K562 (cell line): ENCODE measurements at regions not wholly inside any gene's neighbourhood (a gene's known extent, or its start where the extent isn't known, plus 50 kb on each side); places are given as distances from the start of the nearest gene placed in this dataset.

Source experiments
- ATAC-seq: fragments of 200-7000 bp; cut with Tn5 transposase; 3 replicates; pipeline ENCODE4 v1.9.1; 2020; ENCODE audit warnings: moderate library complexity
- BruUV-seq: library from RNA; stranded (reverse); fragments of 400-500 nt; replicated peaks from 2 replicates; lab custom pipeline; 2021; lab: Mats Ljungman, UMichigan
- CTCF ChIA-PET: fragments of 300-600 bp; formaldehyde crosslinking; extraction: SDS; loops from one replicate; lab custom pipeline; 2021; ENCODE audit warnings: low intra/inter-chr PET ratio; lab: Yijun Ruan, JAX
- POLR2A ChIA-PET: fragments of 300-600, 350-650 bp; sonication (Branson Sonifier 250); formaldehyde crosslinking; extraction: SDS; loops from one replicate; lab custom pipeline; 2021; ENCODE audit warnings: antibody characterized with exemption, inconsistent platforms; lab: Yijun Ruan, JAX
- DNase-seq, 4 experiments: peaks; one replicate each; pipeline versions ENCODE4 v3.0.0 to v3.0.0-alpha.2; 2011 to 2018; ENCODE audit warnings: low spot score in 3 of 4, mixed read lengths in 3 of 4; ENCODE audit errors: extremely low read depth in 1 of 4
- FAIRE-seq: peaks from 2 replicates; lab custom pipeline; 2011; peaks lifted over from hg19 to GRCh38; lab: Jason Lieb, UNC
- H2AFZ ChIP-seq: 2 replicates; pipeline ENCODE4 v1.6.0; 2011; ENCODE audit warnings: low read depth, low read length, control low read depth, inconsistent platforms
- H3K27ac ChIP-seq: fragments of 200-600 bp; 3 replicates; pipeline ENCODE4 v1.8.0; 2011; ENCODE audit warnings: low read depth, mild to moderate bottlenecking, control low read depth, inconsistent platforms, low read length, moderate library complexity, mixed read lengths; ENCODE audit errors: extremely low read depth
- H3K27me3 ChIP-seq, 2 experiments: fragments of 300-600 bp in 1 of 2; 2 replicates in 1 of 2; 3 replicates in 1 of 2; pipeline versions ENCODE4 v1.6.0 to v1.8.0; 2011; ENCODE audit warnings: inconsistent platforms in 2 of 2, low read length in 2 of 2, mild to moderate bottlenecking in 1 of 2, mixed read lengths in 1 of 2, moderate library complexity in 1 of 2; ENCODE audit not compliant: control insufficient read depth in 2 of 2, insufficient read depth in 2 of 2
- H3K36me3 ChIP-seq: fragments of 300-600 bp; 3 replicates; pipeline ENCODE4 v1.8.0; 2011; ENCODE audit warnings: mild to moderate bottlenecking, low read length, inconsistent platforms; ENCODE audit not compliant: control insufficient read depth, insufficient read depth
- H3K4me1 ChIP-seq, 2 experiments: fragments of 200-600 bp in 1 of 2; replicated peaks in 1 of 2; 2 replicates in 1 of 2; 3 replicates in 1 of 2; pipeline versions ENCODE4 v1.5.1 to v1.8.0; 2011; ENCODE audit warnings: inconsistent platforms in 2 of 2, low read length in 2 of 2, mild to moderate bottlenecking in 1 of 2, mixed read lengths in 1 of 2, moderate library complexity in 1 of 2; ENCODE audit not compliant: control insufficient read depth in 2 of 2, insufficient read depth in 2 of 2
- H3K4me2 ChIP-seq: 2 replicates; pipeline ENCODE4 v1.6.1; 2011; ENCODE audit warnings: low read length, control low read depth, inconsistent platforms, mixed read lengths; ENCODE audit not compliant: insufficient read depth
- H3K4me3 ChIP-seq: fragments of 200-600 bp; sonication (generic), shearing (Covaris generic); 2 replicates; pipeline ENCODE4 v1.5.1; 2016; ENCODE audit warnings: control low read depth, inconsistent platforms
- H3K79me2 ChIP-seq: fragments of 200-600 bp; 3 replicates; pipeline ENCODE4 v1.8.0; 2011; ENCODE audit warnings: low read length, inconsistent platforms; ENCODE audit not compliant: control insufficient read depth, insufficient read depth
- H3K9ac ChIP-seq, 2 experiments: 2 replicates each; pipeline versions ENCODE4 v1.6.0 to v1.6.1; 2011; ENCODE audit warnings: low read depth in 2 of 2, low read length in 2 of 2, control low read depth in 1 of 2, inconsistent platforms in 1 of 2, mild to moderate bottlenecking in 1 of 2, mixed read lengths in 1 of 2; ENCODE audit not compliant: insufficient read depth in 1 of 2
- H3K9me1 ChIP-seq: one replicate; pipeline ENCODE4 v1.6.0; 2011; ENCODE audit warnings: inconsistent platforms, mild to moderate bottlenecking, low read length, moderate library complexity; ENCODE audit not compliant: control insufficient read depth, insufficient read depth
- H3K9me3 ChIP-seq: replicated peaks from 2 replicates; pipeline ENCODE4 v1.5.1; 2011; ENCODE audit warnings: low read depth, low read length, inconsistent platforms; ENCODE audit not compliant: control insufficient read depth, insufficient read depth
- H4K20me1 ChIP-seq: replicated peaks from 2 replicates; pipeline ENCODE4 v1.6.1; 2011; ENCODE audit warnings: low read length, inconsistent platforms, mixed read lengths; ENCODE audit not compliant: control insufficient read depth, insufficient read depth
- HNRNPUL1 ChIP-seq: fragments of 200-400 bp; formaldehyde crosslinking; IDR thresholded peaks from 2 replicates; pipeline ENCODE4 v1.6.1; 2017; ENCODE audit warnings: low read length
- TFAM ChIP-seq: fragments of 250-450 bp; sonication (Bioruptor Pico); conservative IDR thresholded peaks from 2 replicates; pipeline ENCODE4 v1.5.0; 2021; ENCODE audit warnings: mild to moderate bottlenecking, moderate library complexity
- ZNF644 ChIP-seq: fragments of 200-800 bp; sonication (Bioruptor generic); IDR thresholded peaks from 2 replicates; pipeline ENCODE4 v1.6.1; 2016; ENCODE audit warnings: low read depth, missing genetic modification characterization, missing compliant biosample characterization
- ZNF79 ChIP-seq: fragments of 250-450 bp; sonication (Bioruptor Pico); IDR thresholded peaks from 2 replicates; pipeline ENCODE4 v1.4.0; 2020; ENCODE audit warnings: low read depth, mild to moderate bottlenecking, moderate library complexity
- WGBS: fragments of 100-300 bp; shearing (Covaris generic); methylation state at CpG from one replicate; pipeline ENCODE4 v1.1.6; 2016; ENCODE audit warnings: low coverage, mixed read lengths; ENCODE audit not compliant: insufficient coverage; ENCODE audit errors: missing lambda C conversion rate; 5-methylcytosine and 5-hydroxymethylcytosine counted together
- in situ Hi-C: fragments of 300-500 bp; cut with MboI; formaldehyde crosslinking; loops from 4 replicates; pipeline ENCODE4 v1.15.0; 2018; ENCODE audit warnings: inconsistent platforms, mixed read lengths
- intact Hi-C: fragments of 100-400 bp; cut with micrococcal nuclease; formaldehyde crosslinking; loops from 2 replicates; pipeline ENCODE4 v1.14.2; 2022
- TF ChIP-seq, protein P1 (sequence below): fragments of 450-650 bp; IDR thresholded peaks from 2 replicates; pipeline ENCODE4 v1.6.1; 2016
- TF ChIP-seq, protein P2 (sequence below): fragments of 450-650 bp; IDR thresholded peaks from 2 replicates; pipeline ENCODE4 v1.6.1; 2017; ENCODE audit warnings: antibody characterized with exemption

DNA sequence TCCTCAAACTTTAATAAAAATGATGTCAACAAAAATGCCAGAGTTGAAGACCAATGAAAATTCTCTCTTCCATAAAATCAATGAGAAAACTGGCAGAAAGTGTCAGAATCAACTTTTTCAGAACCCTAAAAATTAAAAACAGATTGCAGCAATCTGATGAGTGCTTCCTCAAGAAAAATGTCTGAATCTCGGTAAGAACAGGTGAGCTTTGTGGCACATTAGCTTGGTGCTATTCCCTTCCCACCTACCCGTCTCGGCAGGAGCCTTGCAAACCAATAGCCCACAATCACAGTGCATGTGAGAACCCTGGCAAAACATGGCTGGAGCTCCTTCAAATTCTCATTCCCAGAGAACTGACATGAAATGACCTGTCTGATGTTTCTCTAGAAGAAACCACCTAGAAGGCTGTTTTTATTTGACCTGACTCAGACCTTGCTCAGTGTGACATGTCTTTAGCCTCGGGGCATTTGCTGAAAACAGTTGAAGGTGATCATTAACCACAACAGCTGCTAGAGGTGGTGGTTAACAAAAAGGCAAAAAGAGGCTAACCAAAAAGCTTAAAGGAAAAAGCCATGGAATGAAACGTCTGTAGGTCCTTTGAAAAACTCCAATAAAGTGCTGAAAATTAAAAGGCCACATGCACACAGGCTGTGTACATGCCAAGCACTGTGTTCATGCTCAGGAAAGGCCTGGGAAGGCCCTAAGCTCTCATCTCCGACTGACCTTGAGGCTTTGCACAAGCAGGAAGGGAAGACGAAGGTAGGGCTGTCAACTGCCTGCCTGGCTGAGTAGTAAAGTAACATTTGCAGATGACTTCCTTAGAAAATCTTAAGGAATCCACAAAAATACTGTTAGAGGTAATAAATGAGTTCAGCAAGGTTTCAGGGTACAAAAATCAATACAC, 253.0 kb upstream of the NSMCE3 start (continued):
- TF ChIP-seq, protein P1, sequence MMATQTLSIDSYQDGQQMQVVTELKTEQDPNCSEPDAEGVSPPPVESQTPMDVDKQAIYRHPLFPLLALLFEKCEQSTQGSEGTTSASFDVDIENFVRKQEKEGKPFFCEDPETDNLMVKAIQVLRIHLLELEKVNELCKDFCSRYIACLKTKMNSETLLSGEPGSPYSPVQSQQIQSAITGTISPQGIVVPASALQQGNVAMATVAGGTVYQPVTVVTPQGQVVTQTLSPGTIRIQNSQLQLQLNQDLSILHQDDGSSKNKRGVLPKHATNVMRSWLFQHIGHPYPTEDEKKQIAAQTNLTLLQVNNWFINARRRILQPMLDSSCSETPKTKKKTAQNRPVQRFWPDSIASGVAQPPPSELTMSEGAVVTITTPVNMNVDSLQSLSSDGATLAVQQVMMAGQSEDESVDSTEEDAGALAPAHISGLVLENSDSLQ = no peak
- TF ChIP-seq ZNF644 (tag) (no peak), TFAM (CRISPR knock-in tag) (no peak), ZNF79 (CRISPR knock-in tag) (no peak)
- TF ChIP-seq, protein P2, sequence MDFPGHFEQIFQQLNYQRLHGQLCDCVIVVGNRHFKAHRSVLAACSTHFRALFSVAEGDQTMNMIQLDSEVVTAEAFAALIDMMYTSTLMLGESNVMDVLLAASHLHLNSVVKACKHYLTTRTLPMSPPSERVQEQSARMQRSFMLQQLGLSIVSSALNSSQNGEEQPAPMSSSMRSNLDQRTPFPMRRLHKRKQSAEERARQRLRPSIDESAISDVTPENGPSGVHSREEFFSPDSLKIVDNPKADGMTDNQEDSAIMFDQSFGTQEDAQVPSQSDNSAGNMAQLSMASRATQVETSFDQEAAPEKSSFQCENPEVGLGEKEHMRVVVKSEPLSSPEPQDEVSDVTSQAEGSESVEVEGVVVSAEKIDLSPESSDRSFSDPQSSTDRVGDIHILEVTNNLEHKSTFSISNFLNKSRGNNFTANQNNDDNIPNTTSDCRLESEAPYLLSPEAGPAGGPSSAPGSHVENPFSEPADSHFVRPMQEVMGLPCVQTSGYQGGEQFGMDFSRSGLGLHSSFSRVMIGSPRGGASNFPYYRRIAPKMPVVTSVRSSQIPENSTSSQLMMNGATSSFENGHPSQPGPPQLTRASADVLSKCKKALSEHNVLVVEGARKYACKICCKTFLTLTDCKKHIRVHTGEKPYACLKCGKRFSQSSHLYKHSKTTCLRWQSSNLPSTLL = no peak
- TF ChIP-seq, all 486 proteins: peak for 0

DNA sequence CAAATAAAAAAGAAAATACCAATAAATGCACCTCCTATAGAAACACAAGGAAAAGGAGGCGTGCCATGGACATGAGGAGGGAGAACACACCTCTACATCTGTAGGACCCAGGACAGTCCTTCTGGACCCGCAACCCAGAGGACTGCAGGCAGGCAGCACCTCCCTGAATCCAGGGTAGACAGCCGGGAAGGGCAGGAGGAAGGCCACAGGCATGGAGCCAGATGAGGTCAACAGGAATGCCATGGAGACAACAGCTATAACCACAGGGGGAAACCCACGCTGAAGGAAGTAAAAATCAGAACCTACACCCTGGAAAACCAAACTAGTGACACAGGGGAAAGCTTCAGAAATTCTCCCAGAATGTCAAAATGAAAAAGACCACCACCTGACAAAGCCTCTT, 248.8 kb upstream of the NSMCE3 start:
- Histone ChIP-seq H3K4me3 (no peak overlapping the region), H3K4me2 (no peak overlapping the region), H3K9ac (no peak overlapping the region), H3K4me1 (no peaks in the 10 kb centered on the region), H3K9me1 (no peaks in the 10 kb centered on the region), H2AFZ (no peak overlapping the region), H3K27ac (no peak overlapping the region), H3K36me3 (no peaks in the 10 kb centered on the region), H4K20me1 (no peaks in the 10 kb centered on the region), H3K9me3 (no peaks in the 10 kb centered on the region), H3K79me2 (no peaks in the 10 kb centered on the region), H3K27me3 (no peaks in the 10 kb centered on the region)
- ChIA-PET POLR2A (no interaction called here), CTCF (no interaction called here)
- FAIRE-seq (no peak), ATAC-seq (no peak), DNase-seq (no peak)
- in situ Hi-C loops = no loop called here
- WGBS = 0% methylated on average over 4 of the region's 4 CpGs
- BruUV-seq = no TSS peak
- intact Hi-C loops = no loop called here
- no peak for TF ChIP-seq HNRNPUL1
